PC-3 (cell line): ENCODE measurements at regions not wholly inside any gene's neighbourhood (a gene's known extent, or its start where the extent isn't known, plus 50 kb on each side); places are given as distances from the start of the nearest gene placed in this dataset.

Source experiments
- ATAC-seq: fragments of 200-7000 bp; cut with Tn5 transposase; 2 replicates; pipeline ENCODE4 v1.9.1; 2020; ENCODE audit warnings: mild to moderate bottlenecking, moderate library complexity
- BruUV-seq: library from RNA; stranded (reverse); fragments of 400-500 nt; replicated peaks from 2 replicates; lab custom pipeline; 2021; lab: Mats Ljungman, UMichigan
- CTCF ChIA-PET: fragments of 300-600 bp; sonication (Branson Sonifier 250); formaldehyde crosslinking; loops from one replicate; lab custom pipeline; 2022; ENCODE audit warnings: antibody characterized with exemption; lab: Charles Lee
- POLR2A ChIA-PET: fragments of 300-600 bp; sonication (Branson Sonifier 250); formaldehyde crosslinking; loops from one replicate; lab custom pipeline; 2022; ENCODE audit warnings: antibody characterized with exemption; ENCODE audit not compliant: unreplicated experiment; lab: Charles Lee
- DNase-seq: peaks from one replicate; pipeline ENCODE4 v3.0.0-alpha.2; 2015
- H2AFZ ChIP-seq: fragments of 300-600 bp; sonication (generic); 2 replicates; pipeline ENCODE4 v1.6.0; 2016; ENCODE audit warnings: antibody characterized with exemption, low read length
- H3F3A ChIP-seq: fragments of 300-600 bp; sonication (generic); one replicate; pipeline ENCODE4 v1.6.0; 2017; ENCODE audit warnings: antibody characterized with exemption, low read length, control low read depth, mild to moderate bottlenecking; ENCODE audit not compliant: unreplicated experiment
- H3K27ac ChIP-seq: fragments of 300-600 bp; sonication (generic); 2 replicates; pipeline ENCODE4 v1.5.1; 2016; ENCODE audit warnings: mild to moderate bottlenecking, low read length
- H3K27me3 ChIP-seq: fragments of 300-600 bp; sonication (generic); 2 replicates; pipeline ENCODE4 v1.6.1; 2016; ENCODE audit warnings: low read length, mixed read lengths
- H3K36me3 ChIP-seq: fragments of 300-600 bp; sonication (generic); 2 replicates; pipeline ENCODE4 v1.6.1; 2016; ENCODE audit warnings: low read depth, mixed run types, low read length, mixed read lengths
- H3K4me1 ChIP-seq: fragments of 300-600 bp; sonication (generic); 2 replicates; pipeline ENCODE4 v1.5.1; 2016; ENCODE audit warnings: low read length; ENCODE audit not compliant: insufficient read depth
- H3K4me2 ChIP-seq: fragments of 300-600 bp; sonication (generic); 2 replicates; pipeline ENCODE4 v1.6.0; 2016; ENCODE audit warnings: low read length
- H3K4me3 ChIP-seq: fragments of 300-600 bp; sonication (generic); 2 replicates; pipeline ENCODE4 v1.5.1; 2016; ENCODE audit warnings: mild to moderate bottlenecking, low read length, mixed read lengths
- H3K79me2 ChIP-seq: fragments of 300-600 bp; sonication (generic); 2 replicates; pipeline ENCODE4 v1.6.1; 2017; ENCODE audit warnings: low read length, mixed read lengths
- H3K9ac ChIP-seq: fragments of 300-600 bp; sonication (generic); 2 replicates; pipeline ENCODE4 v1.6.0; 2016; ENCODE audit warnings: mild to moderate bottlenecking, low read length
- H3K9me2 ChIP-seq: fragments of 300-600 bp; sonication (generic); replicated peaks from 2 replicates; pipeline ENCODE4 v1.6.1; 2016; ENCODE audit warnings: mixed run types, low read length, mixed read lengths
- H3K9me3 ChIP-seq: fragments of 300-600 bp; sonication (generic); 2 replicates; pipeline ENCODE4 v1.6.1; 2016; ENCODE audit warnings: low read length, mixed read lengths
- H4K20me1 ChIP-seq: fragments of 300-600 bp; sonication (generic); 2 replicates; pipeline ENCODE4 v1.6.1; 2016; ENCODE audit warnings: low read length, mixed read lengths
- EZH2 ChIP-seq: fragments of 300-600 bp; sonication (generic); IDR thresholded peaks from one replicate; pipeline ENCODE4 v1.6.1; 2017; ENCODE audit warnings: antibody characterized with exemption, mild to moderate bottlenecking, low read length; ENCODE audit not compliant: unreplicated experiment
- EZH2phosphoT487 ChIP-seq: fragments of 300-600 bp; sonication (generic); IDR thresholded peaks from 2 replicates; pipeline ENCODE4 v1.6.1; 2018; ENCODE audit warnings: mild to moderate bottlenecking, antibody characterized with exemption, low read length, borderline replicate concordance
- intact Hi-C: fragments of 100-400 bp; cut with micrococcal nuclease; formaldehyde crosslinking; loops from 2 replicates; pipeline ENCODE4 v1.9.0; 2023
- TF ChIP-seq, protein P1 (sequence below): fragments of 300-600 bp; sonication (generic); conservative IDR thresholded peaks from 2 replicates; pipeline ENCODE4 v1.5.1; 2017; ENCODE audit warnings: antibody characterized with exemption, low read depth, mild to moderate bottlenecking, low read length

DNA sequence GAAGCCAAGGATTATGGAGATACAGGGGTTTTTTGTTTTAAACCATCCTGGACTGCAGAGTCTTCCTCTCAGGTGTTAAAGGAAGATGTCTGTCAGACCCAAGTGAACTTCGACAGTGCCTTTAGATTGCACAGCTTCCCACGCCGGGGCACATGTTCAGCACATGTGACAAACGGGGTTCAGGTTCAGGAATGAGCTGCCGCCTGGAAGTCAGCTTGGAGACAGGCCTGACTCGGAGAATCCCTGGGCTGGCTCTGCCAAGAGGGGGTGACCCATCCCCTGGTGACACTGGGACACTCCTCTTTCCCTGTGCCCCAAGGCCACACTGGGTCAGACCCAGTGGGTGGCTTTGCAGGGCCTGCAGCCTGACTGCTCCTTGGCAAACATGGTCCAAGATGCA lies 359.3 kb upstream of the SALL3 start:
- no peaks in the 10 kb centered on the region for H4K20me1 ChIP-seq
- H3K27ac ChIP-seq, result no peak overlapping the region
- POLR2A ChIA-PET, result no interaction called here
- no peak overlapping the region for H3K4me3 ChIP-seq
- BruUV-seq, result no TSS peak
- ATAC-seq, result no peak
- intact Hi-C loops, result no loop called here
- no peaks in the 10 kb centered on the region for H3F3A ChIP-seq
- CTCF ChIA-PET, result no interaction called here
- H3K36me3 ChIP-seq, result no peaks in the 10 kb centered on the region; the same call in 1 of the 2 replicates
- no peaks in the 10 kb centered on the region for H3K9me2 ChIP-seq
- H3K9me3 ChIP-seq, result no peaks in the 10 kb centered on the region
- no peaks in the 10 kb centered on the region for H3K4me1 ChIP-seq
- no peaks in the 10 kb centered on the region for H3K79me2 ChIP-seq
- no peak for DNase-seq
- no peak overlapping the region for H2AFZ ChIP-seq
- no peak overlapping the region for H3K9ac ChIP-seq
- H3K27me3 ChIP-seq, result 0 out of 2 replicates have a peak, but pooled peaks cover 13% of the 10 kb centered on the region
- no peak overlapping the region for H3K4me2 ChIP-seq
- TF ChIP-seq, protein P1, sequence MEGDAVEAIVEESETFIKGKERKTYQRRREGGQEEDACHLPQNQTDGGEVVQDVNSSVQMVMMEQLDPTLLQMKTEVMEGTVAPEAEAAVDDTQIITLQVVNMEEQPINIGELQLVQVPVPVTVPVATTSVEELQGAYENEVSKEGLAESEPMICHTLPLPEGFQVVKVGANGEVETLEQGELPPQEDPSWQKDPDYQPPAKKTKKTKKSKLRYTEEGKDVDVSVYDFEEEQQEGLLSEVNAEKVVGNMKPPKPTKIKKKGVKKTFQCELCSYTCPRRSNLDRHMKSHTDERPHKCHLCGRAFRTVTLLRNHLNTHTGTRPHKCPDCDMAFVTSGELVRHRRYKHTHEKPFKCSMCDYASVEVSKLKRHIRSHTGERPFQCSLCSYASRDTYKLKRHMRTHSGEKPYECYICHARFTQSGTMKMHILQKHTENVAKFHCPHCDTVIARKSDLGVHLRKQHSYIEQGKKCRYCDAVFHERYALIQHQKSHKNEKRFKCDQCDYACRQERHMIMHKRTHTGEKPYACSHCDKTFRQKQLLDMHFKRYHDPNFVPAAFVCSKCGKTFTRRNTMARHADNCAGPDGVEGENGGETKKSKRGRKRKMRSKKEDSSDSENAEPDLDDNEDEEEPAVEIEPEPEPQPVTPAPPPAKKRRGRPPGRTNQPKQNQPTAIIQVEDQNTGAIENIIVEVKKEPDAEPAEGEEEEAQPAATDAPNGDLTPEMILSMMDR, result no peak
- TF ChIP-seq EZH2phosphoT487 (no peak), EZH2 (no peak)

GRCh38 chr18:78621141-78621755 lies 358.4 kb upstream of the SALL3 start:
- H4K20me1 ChIP-seq, result no peaks in the 10 kb centered on the region
- H3K27ac ChIP-seq, result no peak overlapping the region
- H2AFZ ChIP-seq, result no peak overlapping the region
- H3F3A ChIP-seq, result no peaks in the 10 kb centered on the region
- no peaks in the 10 kb centered on the region for H3K9me2 ChIP-seq
- intact Hi-C loops, result no loop called here
- ChIA-PET POLR2A (no interaction called here), CTCF (no interaction called here)
- no peaks in the 10 kb centered on the region; the same call in 1 of the 2 replicates for H3K36me3 ChIP-seq
- no peak overlapping the region for H3K4me3 ChIP-seq
- TF ChIP-seq EZH2 (no peak), EZH2phosphoT487 (no peak)
- TF ChIP-seq, protein P1, result no peak
- no peak overlapping the region for H3K4me2 ChIP-seq
- H3K27me3 ChIP-seq, result peaks cover 19% of the 10 kb centered on the region; the same call in 1 of the 2 replicates
- no TSS peak for BruUV-seq
- no peaks in the 10 kb centered on the region for H3K4me1 ChIP-seq
- no peaks in the 10 kb centered on the region for H3K79me2 ChIP-seq
- ATAC-seq (no peak), DNase-seq (no peak)
- H3K9me3 ChIP-seq, result no peaks in the 10 kb centered on the region
- no peak overlapping the region for H3K9ac ChIP-seq

- TF ChIP-seq, protein P1, result no peak
- TF ChIP-seq EZH2, result no peak
- TF ChIP-seq EZH2phosphoT487, result no peak
- Histone ChIP-seq H3K9ac (no peak overlapping the region), H3K36me3 (no peaks in the 10 kb centered on the region), H3K79me2 (no peaks in the 10 kb centered on the region), H3K4me3 (no peak overlapping the region), H3K27me3 (peaks cover 30% of the 10 kb centered on the region; the same call in 1 of the 2 replicates), H4K20me1 (no peaks in the 10 kb centered on the region), H3K4me1 (no peaks in the 10 kb centered on the region), H3F3A (no peaks in the 10 kb centered on the region), H2AFZ (no peak overlapping the region), H3K9me3 (no peaks in the 10 kb centered on the region), H3K27ac (no peak overlapping the region), H3K9me2 (no peaks in the 10 kb centered on the region), H3K4me2 (no peak overlapping the region)
- DNase-seq (no peak), ATAC-seq (no peak)
- ChIA-PET CTCF (no interaction called here), POLR2A (no interaction called here)
- intact Hi-C loops, result no loop called here
- no TSS peak for BruUV-seq
Observed at GRCh38 chr18:78622251-78622906, 357.2 kb upstream of the SALL3 start.
